HepG2 (cell line): ENCODE measurements at regions not wholly inside any gene's neighbourhood (a gene's known extent, or its start where the extent isn't known, plus 50 kb on each side); places are given as distances from the start of the nearest gene placed in this dataset.

Experiments used
- CHCHD3 ChIP-seq: sonication (generic); formaldehyde crosslinking; IDR thresholded peaks from 2 replicates; pipeline ENCODE4 v1.8.0; 2022; ENCODE audit warnings: mild to moderate bottlenecking, missing genetic modification reagents, moderate library complexity
- CREB3 ChIP-seq: sonication (generic); formaldehyde crosslinking; IDR thresholded peaks from 2 replicates; pipeline ENCODE4 v1.5.0; 2020; ENCODE audit warnings: missing genetic modification reagents
- DR1 ChIP-seq: sonication (generic); formaldehyde crosslinking; IDR thresholded peaks from 2 replicates; pipeline ENCODE4 v1.8.0; 2021; ENCODE audit warnings: mild to moderate bottlenecking, missing genetic modification reagents, inconsistent platforms
- EZH2 ChIP-seq: conservative IDR thresholded peaks from 2 replicates; pipeline ENCODE4 v1.6.1; 2012; ENCODE audit warnings: mild to moderate bottlenecking, low read depth, low read length, moderate library complexity
- SMAD1 ChIP-seq: sonication (generic); formaldehyde crosslinking; IDR thresholded peaks from 2 replicates; pipeline ENCODE4 v1.4.0; 2020; ENCODE audit warnings: missing genetic modification reagents, low read depth, mild to moderate bottlenecking, borderline replicate concordance
- ZFYVE20 ChIP-seq: sonication (generic); formaldehyde crosslinking; IDR thresholded peaks from 2 replicates; pipeline ENCODE4 v1.8.0; 2023; ENCODE audit warnings: low read depth, mild to moderate bottlenecking, moderate library complexity, missing genetic modification reagents, borderline replicate concordance
- ZNF333 ChIP-seq: sonication (generic); formaldehyde crosslinking; IDR thresholded peaks from 2 replicates; pipeline ENCODE4 v1.4.0; 2020; ENCODE audit warnings: mild to moderate bottlenecking, missing genetic modification reagents, borderline replicate concordance
- TF ChIP-seq, protein P1 (sequence below): sonication (generic); formaldehyde crosslinking; IDR thresholded peaks from 2 replicates; pipeline ENCODE4 v1.4.0; 2020; ENCODE audit warnings: missing genetic modification reagents
- TF ChIP-seq, protein P2 (sequence below), 2 experiments: sonication (generic) in 1 of 2; formaldehyde crosslinking in 1 of 2; IDR thresholded peaks; 2 replicates each; pipeline versions ENCODE4 v1.4.0 to v1.6.1; 2018 to 2020; ENCODE audit warnings: missing genetic modification reagents in 2 of 2, borderline replicate concordance in 1 of 2, low read depth in 1 of 2, mild to moderate bottlenecking in 1 of 2, missing biosample characterization in 1 of 2
- TF ChIP-seq, protein P3 (sequence below): sonication (generic); formaldehyde crosslinking; IDR thresholded peaks from 2 replicates; pipeline ENCODE4 v1.4.0; 2020; ENCODE audit warnings: missing genetic modification reagents, borderline replicate concordance
- TF ChIP-seq, protein P4 (sequence below): sonication (generic); formaldehyde crosslinking; conservative IDR thresholded peaks from 2 replicates; pipeline ENCODE4 v1.4.0; 2020; ENCODE audit warnings: mild to moderate bottlenecking, missing genetic modification reagents, moderate library complexity

DNA sequence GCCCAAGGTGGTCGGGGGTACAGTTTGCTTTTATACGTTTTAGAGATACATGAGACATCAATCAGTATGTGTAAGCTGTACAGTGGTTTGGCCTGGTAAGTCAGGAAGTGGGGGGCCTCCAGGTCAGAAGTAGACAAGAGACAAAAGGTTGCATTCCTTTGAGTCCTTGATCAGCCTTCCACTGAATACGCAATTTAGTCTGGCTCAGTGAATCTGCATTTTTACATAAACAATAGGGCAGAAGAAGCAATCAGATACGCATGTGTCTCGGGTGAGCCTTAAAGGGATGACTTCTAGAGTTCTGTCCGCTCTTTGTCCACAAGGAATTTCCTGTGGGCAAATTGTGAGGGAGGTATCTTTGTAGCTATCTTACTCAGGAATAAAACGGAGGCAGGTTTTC lies 87.2 kb downstream of the SOWAHC start (continued):
- TF ChIP-seq SMAD1 (CRISPR knock-in tag) (no peak), ZNF333 (no peak), ZFYVE20 (CRISPR knock-in tag) (no peak), EZH2 (no peak), DR1 (CRISPR knock-in tag) (no peak), CREB3 (CRISPR knock-in tag) (no peak), CHCHD3 (CRISPR knock-in tag) (no peak)
- TF ChIP-seq, protein P1, sequence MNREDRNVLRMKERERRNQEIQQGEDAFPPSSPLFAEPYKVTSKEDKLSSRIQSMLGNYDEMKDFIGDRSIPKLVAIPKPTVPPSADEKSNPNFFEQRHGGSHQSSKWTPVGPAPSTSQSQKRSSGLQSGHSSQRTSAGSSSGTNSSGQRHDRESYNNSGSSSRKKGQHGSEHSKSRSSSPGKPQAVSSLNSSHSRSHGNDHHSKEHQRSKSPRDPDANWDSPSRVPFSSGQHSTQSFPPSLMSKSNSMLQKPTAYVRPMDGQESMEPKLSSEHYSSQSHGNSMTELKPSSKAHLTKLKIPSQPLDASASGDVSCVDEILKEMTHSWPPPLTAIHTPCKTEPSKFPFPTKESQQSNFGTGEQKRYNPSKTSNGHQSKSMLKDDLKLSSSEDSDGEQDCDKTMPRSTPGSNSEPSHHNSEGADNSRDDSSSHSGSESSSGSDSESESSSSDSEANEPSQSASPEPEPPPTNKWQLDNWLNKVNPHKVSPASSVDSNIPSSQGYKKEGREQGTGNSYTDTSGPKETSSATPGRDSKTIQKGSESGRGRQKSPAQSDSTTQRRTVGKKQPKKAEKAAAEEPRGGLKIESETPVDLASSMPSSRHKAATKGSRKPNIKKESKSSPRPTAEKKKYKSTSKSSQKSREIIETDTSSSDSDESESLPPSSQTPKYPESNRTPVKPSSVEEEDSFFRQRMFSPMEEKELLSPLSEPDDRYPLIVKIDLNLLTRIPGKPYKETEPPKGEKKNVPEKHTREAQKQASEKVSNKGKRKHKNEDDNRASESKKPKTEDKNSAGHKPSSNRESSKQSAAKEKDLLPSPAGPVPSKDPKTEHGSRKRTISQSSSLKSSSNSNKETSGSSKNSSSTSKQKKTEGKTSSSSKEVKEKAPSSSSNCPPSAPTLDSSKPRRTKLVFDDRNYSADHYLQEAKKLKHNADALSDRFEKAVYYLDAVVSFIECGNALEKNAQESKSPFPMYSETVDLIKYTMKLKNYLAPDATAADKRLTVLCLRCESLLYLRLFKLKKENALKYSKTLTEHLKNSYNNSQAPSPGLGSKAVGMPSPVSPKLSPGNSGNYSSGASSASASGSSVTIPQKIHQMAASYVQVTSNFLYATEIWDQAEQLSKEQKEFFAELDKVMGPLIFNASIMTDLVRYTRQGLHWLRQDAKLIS (CRISPR knock-in tag), result no peak
- TF ChIP-seq, protein P2, sequence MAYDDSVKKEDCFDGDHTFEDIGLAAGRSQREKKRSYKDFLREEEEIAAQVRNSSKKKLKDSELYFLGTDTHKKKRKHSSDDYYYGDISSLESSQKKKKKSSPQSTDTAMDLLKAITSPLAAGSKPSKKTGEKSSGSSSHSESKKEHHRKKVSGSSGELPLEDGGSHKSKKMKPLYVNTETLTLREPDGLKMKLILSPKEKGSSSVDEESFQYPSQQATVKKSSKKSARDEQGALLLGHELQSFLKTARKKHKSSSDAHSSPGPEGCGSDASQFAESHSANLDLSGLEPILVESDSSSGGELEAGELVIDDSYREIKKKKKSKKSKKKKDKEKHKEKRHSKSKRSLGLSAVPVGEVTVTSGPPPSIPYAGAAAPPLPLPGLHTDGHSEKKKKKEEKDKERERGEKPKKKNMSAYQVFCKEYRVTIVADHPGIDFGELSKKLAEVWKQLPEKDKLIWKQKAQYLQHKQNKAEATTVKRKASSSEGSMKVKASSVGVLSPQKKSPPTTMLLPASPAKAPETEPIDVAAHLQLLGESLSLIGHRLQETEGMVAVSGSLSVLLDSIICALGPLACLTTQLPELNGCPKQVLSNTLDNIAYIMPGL (CRISPR knock-in tag; IDR thresholded peaks at IDR 0.05; ENCODE audit: borderline replicate concordance in 1 of 2, low read depth in 1 of 2), result no peak
- TF ChIP-seq, protein P3, sequence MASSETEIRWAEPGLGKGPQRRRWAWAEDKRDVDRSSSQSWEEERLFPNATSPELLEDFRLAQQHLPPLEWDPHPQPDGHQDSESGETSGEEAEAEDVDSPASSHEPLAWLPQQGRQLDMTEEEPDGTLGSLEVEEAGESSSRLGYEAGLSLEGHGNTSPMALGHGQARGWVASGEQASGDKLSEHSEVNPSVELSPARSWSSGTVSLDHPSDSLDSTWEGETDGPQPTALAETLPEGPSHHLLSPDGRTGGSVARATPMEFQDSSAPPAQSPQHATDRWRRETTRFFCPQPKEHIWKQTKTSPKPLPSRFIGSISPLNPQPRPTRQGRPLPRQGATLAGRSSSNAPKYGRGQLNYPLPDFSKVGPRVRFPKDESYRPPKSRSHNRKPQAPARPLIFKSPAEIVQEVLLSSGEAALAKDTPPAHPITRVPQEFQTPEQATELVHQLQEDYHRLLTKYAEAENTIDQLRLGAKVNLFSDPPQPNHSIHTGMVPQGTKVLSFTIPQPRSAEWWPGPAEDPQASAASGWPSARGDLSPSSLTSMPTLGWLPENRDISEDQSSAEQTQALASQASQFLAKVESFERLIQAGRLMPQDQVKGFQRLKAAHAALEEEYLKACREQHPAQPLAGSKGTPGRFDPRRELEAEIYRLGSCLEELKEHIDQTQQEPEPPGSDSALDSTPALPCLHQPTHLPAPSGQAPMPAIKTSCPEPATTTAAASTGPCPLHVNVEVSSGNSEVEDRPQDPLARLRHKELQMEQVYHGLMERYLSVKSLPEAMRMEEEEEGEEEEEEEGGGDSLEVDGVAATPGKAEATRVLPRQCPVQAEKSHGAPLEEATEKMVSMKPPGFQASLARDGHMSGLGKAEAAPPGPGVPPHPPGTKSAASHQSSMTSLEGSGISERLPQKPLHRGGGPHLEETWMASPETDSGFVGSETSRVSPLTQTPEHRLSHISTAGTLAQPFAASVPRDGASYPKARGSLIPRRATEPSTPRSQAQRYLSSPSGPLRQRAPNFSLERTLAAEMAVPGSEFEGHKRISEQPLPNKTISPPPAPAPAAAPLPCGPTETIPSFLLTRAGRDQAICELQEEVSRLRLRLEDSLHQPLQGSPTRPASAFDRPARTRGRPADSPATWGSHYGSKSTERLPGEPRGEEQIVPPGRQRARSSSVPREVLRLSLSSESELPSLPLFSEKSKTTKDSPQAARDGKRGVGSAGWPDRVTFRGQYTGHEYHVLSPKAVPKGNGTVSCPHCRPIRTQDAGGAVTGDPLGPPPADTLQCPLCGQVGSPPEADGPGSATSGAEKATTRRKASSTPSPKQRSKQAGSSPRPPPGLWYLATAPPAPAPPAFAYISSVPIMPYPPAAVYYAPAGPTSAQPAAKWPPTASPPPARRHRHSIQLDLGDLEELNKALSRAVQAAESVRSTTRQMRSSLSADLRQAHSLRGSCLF, result no peak
- TF ChIP-seq, protein P4, sequence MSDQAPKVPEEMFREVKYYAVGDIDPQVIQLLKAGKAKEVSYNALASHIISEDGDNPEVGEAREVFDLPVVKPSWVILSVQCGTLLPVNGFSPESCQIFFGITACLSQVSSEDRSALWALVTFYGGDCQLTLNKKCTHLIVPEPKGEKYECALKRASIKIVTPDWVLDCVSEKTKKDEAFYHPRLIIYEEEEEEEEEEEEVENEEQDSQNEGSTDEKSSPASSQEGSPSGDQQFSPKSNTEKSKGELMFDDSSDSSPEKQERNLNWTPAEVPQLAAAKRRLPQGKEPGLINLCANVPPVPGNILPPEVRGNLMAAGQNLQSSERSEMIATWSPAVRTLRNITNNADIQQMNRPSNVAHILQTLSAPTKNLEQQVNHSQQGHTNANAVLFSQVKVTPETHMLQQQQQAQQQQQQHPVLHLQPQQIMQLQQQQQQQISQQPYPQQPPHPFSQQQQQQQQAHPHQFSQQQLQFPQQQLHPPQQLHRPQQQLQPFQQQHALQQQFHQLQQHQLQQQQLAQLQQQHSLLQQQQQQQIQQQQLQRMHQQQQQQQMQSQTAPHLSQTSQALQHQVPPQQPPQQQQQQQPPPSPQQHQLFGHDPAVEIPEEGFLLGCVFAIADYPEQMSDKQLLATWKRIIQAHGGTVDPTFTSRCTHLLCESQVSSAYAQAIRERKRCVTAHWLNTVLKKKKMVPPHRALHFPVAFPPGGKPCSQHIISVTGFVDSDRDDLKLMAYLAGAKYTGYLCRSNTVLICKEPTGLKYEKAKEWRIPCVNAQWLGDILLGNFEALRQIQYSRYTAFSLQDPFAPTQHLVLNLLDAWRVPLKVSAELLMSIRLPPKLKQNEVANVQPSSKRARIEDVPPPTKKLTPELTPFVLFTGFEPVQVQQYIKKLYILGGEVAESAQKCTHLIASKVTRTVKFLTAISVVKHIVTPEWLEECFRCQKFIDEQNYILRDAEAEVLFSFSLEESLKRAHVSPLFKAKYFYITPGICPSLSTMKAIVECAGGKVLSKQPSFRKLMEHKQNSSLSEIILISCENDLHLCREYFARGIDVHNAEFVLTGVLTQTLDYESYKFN, result no peak
